Endodermal cell (in vitro differentiated cells): ENCODE measurements at regions not wholly inside any gene's neighbourhood (a gene's known extent, or its start where the extent isn't known, plus 50 kb on each side); places are given as distances from the start of the nearest gene placed in this dataset.

Source experiments
- DNase-seq: peaks from one replicate; pipeline ENCODE4 v3.0.0-alpha.2; 2017
- H3K27ac ChIP-seq: 2 replicates; pipeline ENCODE4 v1.5.1; 2013; ENCODE audit warnings: mild to moderate bottlenecking, low read depth, low read length, moderate library complexity
- H3K27me3 ChIP-seq: 2 replicates; pipeline ENCODE4 v1.6.1; 2013; ENCODE audit warnings: mild to moderate bottlenecking, low read length, moderate library complexity; ENCODE audit not compliant: insufficient read depth, control insufficient read depth, poor library complexity, severe bottlenecking
- H3K36me3 ChIP-seq: 2 replicates; pipeline ENCODE4 v1.7.0; 2013; ENCODE audit warnings: mild to moderate bottlenecking, low read length, moderate library complexity; ENCODE audit not compliant: control insufficient read depth, insufficient read depth
- H3K4me1 ChIP-seq: one replicate; pipeline ENCODE4 v1.7.0; 2013; ENCODE audit warnings: low read length; ENCODE audit not compliant: control insufficient read depth, insufficient read depth
- H3K4me3 ChIP-seq: 2 replicates; pipeline ENCODE4 v1.5.1; 2013; ENCODE audit warnings: mild to moderate bottlenecking, low read length, moderate library complexity
- H3K9ac ChIP-seq: 2 replicates; pipeline ENCODE4 v1.6.1; 2013; ENCODE audit warnings: mild to moderate bottlenecking, low read length, moderate library complexity; ENCODE audit not compliant: poor library complexity, severe bottlenecking; ENCODE audit errors: extremely low read depth
- H3K9me3 ChIP-seq: 2 replicates; pipeline ENCODE4 v1.6.1; 2013; ENCODE audit warnings: mild to moderate bottlenecking, low read length, moderate library complexity; ENCODE audit not compliant: control insufficient read depth
- H3K27ac Mint-ChIP-seq: 2 replicates; pipeline ENCODE4 v1.8.0; 2020; ENCODE audit warnings: mixed read lengths
- H3K27me3 Mint-ChIP-seq: 2 replicates; pipeline ENCODE4 v1.8.0; 2021; ENCODE audit warnings: mild to moderate bottlenecking, mixed read lengths; ENCODE audit not compliant: insufficient read depth
- H3K36me3 Mint-ChIP-seq: 2 replicates; pipeline ENCODE4 v1.8.0; 2020; ENCODE audit warnings: low read depth, mixed read lengths
- H3K4me1 Mint-ChIP-seq: 2 replicates; pipeline ENCODE4 v1.8.0; 2020; ENCODE audit warnings: mixed read lengths
- H3K4me3 Mint-ChIP-seq: 2 replicates; pipeline ENCODE4 v1.8.0; 2020; ENCODE audit warnings: mild to moderate bottlenecking, moderate library complexity, mixed read lengths
- H3K9me3 Mint-ChIP-seq: 2 replicates; pipeline ENCODE4 v1.8.0; 2020; ENCODE audit warnings: mild to moderate bottlenecking, mixed read lengths
- WGBS, 2 experiments: methylation state at CpG; one replicate each; pipeline versions ENCODE4 v1.1.5 to v1.1.7; 2013; ENCODE audit warnings: missing lambda C conversion rate in 2 of 2, mixed read lengths in 1 of 2; ENCODE audit not compliant: insufficient coverage in 1 of 2, insufficient read length in 1 of 2; 5-methylcytosine and 5-hydroxymethylcytosine counted together
- TF ChIP-seq, protein P1 (sequence below): fragments of 200-600 bp; sonication (generic); conservative IDR thresholded peaks from 2 replicates; pipeline ENCODE4 v1.5.0; 2021; ENCODE audit warnings: antibody characterized with exemption, mild to moderate bottlenecking

DNA sequence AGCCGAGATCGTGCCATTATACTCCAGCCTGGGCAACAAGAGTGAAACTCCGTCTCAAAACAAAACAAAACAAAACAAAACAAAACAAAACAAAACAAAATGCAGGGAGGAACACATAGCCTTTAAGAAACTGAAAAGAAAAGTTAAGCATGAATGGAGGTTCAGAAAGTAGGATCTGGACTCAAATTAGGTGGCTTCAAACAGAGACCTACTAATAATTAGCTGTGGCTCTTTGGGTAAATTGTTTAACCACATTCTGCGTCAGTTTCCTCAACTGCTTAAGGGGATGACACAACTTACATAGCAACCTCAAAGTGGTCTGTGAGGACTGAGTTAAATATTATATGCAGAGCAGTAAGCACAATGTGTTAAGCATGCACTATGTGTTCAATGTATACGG, 458.2 kb downstream of the ADGRL2 start:
- Mint-ChIP-seq H3K9me3 (no peaks in the 10 kb centered on the region), H3K36me3 (no peaks in the 10 kb centered on the region), H3K27ac (no peak overlapping the region), H3K27me3 (peaks cover 2% of the 10 kb centered on the region), H3K4me3 (no peak overlapping the region), H3K4me1 (peaks cover 14% of the 10 kb centered on the region)
- TF ChIP-seq, protein P1, sequence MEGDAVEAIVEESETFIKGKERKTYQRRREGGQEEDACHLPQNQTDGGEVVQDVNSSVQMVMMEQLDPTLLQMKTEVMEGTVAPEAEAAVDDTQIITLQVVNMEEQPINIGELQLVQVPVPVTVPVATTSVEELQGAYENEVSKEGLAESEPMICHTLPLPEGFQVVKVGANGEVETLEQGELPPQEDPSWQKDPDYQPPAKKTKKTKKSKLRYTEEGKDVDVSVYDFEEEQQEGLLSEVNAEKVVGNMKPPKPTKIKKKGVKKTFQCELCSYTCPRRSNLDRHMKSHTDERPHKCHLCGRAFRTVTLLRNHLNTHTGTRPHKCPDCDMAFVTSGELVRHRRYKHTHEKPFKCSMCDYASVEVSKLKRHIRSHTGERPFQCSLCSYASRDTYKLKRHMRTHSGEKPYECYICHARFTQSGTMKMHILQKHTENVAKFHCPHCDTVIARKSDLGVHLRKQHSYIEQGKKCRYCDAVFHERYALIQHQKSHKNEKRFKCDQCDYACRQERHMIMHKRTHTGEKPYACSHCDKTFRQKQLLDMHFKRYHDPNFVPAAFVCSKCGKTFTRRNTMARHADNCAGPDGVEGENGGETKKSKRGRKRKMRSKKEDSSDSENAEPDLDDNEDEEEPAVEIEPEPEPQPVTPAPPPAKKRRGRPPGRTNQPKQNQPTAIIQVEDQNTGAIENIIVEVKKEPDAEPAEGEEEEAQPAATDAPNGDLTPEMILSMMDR, result no peak
- Histone ChIP-seq H3K4me3 (no peak overlapping the region), H3K9ac (no peak overlapping the region), H3K36me3 (no peaks in the 10 kb centered on the region), H3K27ac (no peak overlapping the region), H3K4me1 (no peaks in the 10 kb centered on the region), H3K27me3 (no peaks in the 10 kb centered on the region), H3K9me3 (no peaks in the 10 kb centered on the region)
- DNase-seq, result no peak
- 96 to 100% methylated on average over 1 to 5 of the region's 5 CpGs for WGBS, 2 experiments

DNA sequence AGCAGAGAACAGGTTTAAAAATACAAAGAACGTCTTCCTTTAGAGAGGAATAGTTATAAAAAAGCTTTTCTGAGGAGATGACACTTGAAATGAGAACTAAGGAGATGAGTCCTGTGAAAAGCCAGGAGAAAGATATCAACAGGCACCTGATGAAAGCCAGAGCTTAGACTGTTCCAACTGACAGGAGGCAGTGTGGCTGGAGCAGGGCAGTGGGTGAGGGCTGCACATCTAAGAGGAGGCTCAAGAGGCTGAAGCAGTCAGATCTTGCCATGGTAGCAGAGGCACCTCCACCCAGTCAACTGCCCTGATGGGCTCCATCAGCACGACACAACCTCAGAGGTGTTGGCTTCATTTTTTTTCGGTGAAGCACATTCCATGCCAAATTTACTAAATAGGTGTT, 445.3 kb downstream of the ADGRL2 start:
- H3K4me3 Mint-ChIP-seq, result no peak overlapping the region
- 87 to 92% methylated on average over 1 to 2 of the region's 3 CpGs for WGBS, 2 experiments
- TF ChIP-seq, protein P1, result no peak

DNA sequence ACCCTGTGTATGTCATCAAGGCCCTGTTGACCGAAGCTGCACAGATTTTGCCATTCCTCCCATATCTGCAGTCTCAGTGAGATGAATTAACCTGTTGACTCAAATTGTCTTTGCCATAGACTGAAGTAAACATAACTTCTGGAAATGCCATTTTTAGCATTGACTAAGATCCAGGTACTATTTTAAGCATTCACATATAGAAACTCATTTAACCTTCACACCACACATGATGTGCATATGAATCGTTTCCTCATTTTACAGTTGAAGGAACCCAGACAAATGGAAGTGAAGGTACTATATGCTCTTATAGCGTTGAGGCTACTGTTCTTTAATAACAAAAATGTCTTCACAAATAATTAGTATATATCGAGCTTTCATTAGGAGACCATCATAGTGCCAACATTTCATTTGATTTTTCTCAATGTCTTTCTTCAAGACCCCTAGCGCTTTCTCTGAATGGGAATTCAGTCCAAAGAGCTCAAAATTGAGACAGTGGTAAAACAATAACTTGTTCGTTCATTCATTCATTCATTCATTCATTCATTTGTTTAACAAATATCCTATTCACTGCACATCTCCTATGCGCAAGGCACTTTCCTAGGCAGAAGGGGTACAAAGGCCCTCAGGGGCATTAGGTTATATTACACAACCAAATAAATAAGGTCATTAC, 444.7 kb downstream of the ADGRL2 start:
- Histone ChIP-seq H3K4me3 (no peak overlapping the region), H3K27me3 (no peaks in the 10 kb centered on the region), H3K9me3 (peaks cover 22% of the 10 kb centered on the region), H3K4me1 (no peaks in the 10 kb centered on the region), H3K27ac (no peak overlapping the region), H3K9ac (no peak overlapping the region), H3K36me3 (no peaks in the 10 kb centered on the region)
- H3K4me3 Mint-ChIP-seq, result no peak overlapping the region
- DNase-seq, result no peak
- H3K27me3 Mint-ChIP-seq, result no peaks in the 10 kb centered on the region
- H3K9me3 Mint-ChIP-seq, result peaks cover 15% of the 10 kb centered on the region
- WGBS, 2 experiments, result 87 to 90% methylated on average over 4 to 7 of the region's 7 CpGs
- no peaks in the 10 kb centered on the region for H3K4me1 Mint-ChIP-seq
- no peak overlapping the region for H3K27ac Mint-ChIP-seq
- peaks cover 6% of the 10 kb centered on the region for H3K36me3 Mint-ChIP-seq
- TF ChIP-seq, protein P1, result no peak

More for the DNA sequence above, 445.3 kb downstream of the ADGRL2 start:
- Mint-ChIP-seq H3K36me3 (peaks cover 6% of the 10 kb centered on the region), H3K27me3 (no peaks in the 10 kb centered on the region), H3K4me1 (no peaks in the 10 kb centered on the region), H3K27ac (no peak overlapping the region), H3K9me3 (peaks cover 15% of the 10 kb centered on the region)
- no peaks in the 10 kb centered on the region for H3K27me3 ChIP-seq
- no peaks in the 10 kb centered on the region for H3K4me1 ChIP-seq
- no peak overlapping the region for H3K4me3 ChIP-seq
- no peak overlapping the region for H3K27ac ChIP-seq
- H3K9me3 ChIP-seq, result peaks cover 21% of the 10 kb centered on the region
- H3K9ac ChIP-seq, result no peak overlapping the region
- no peaks in the 10 kb centered on the region for H3K36me3 ChIP-seq
- no peak for DNase-seq
